Spleen (tissue), 11 donors: ENCODE measurements at regions not wholly inside any gene's neighbourhood (a gene's known extent, or its start where the extent isn't known, plus 50 kb on each side); places are given as distances from the start of the nearest gene placed in this dataset.

Experiments used
- DNase-seq: peaks from one replicate; pipeline ENCODE4 v3.0.0-alpha.2; 2020
- H3K27ac ChIP-seq, 8 donors: fragments of 200-600 bp; sonication (generic) in 7 of 8; 1 replicate in 4 of 8; 2 replicates in 4 of 8; pipeline versions ENCODE4 v1.5.0 to v1.8.0; 2016 to 2021; ENCODE audit warnings: inconsistent platforms in 4 of 8, mild to moderate bottlenecking in 4 of 8, moderate library complexity in 1 of 8
- H3K27me3 ChIP-seq, 7 donors: fragments of 200-600 bp; sonication (generic) in 6 of 7; replicated peaks in 1 of 7; 1 replicate in 4 of 7; 2 replicates in 3 of 7; pipeline versions ENCODE4 v1.5.0 to v1.8.0; 2016 to 2021; ENCODE audit warnings: inconsistent platforms in 3 of 7, mild to moderate bottlenecking in 1 of 7
- H3K36me3 ChIP-seq, 6 donors: fragments of 200-600 bp; sonication (generic) in 5 of 6; 1 replicate in 4 of 6; 2 replicates in 2 of 6; pipeline versions ENCODE4 v1.5.0 to v1.8.0; 2016 to 2021; ENCODE audit warnings: inconsistent platforms in 2 of 6
- H3K4me1 ChIP-seq, 6 donors: fragments of 200-600 bp; sonication (generic) in 5 of 6; 1 replicate in 3 of 6; 2 replicates in 3 of 6; pipeline versions ENCODE4 v1.5.0 to v1.8.0; 2016 to 2021; ENCODE audit warnings: inconsistent platforms in 3 of 6
- H3K4me3 ChIP-seq, 8 donors: fragments of 200-600 bp; sonication (generic) in 7 of 8; 1 replicate in 4 of 8; 2 replicates in 4 of 8; pipeline versions ENCODE4 v1.5.0 to v1.8.0; 2016 to 2021; ENCODE audit warnings: inconsistent platforms in 4 of 8, mild to moderate bottlenecking in 4 of 8, moderate library complexity in 2 of 8
- H3K9me3 ChIP-seq, 8 donors: fragments of 200-600 bp; sonication (generic) in 7 of 8; 1 replicate in 4 of 8; 2 replicates in 4 of 8; pipeline versions ENCODE4 v1.5.0 to v1.8.0; 2016 to 2021; ENCODE audit warnings: inconsistent platforms in 4 of 8
- POLR2A ChIP-seq, 3 donors: fragments of 450-650 bp; IDR thresholded peaks; one replicate each; pipeline ENCODE4 v1.5.1; 2017; ENCODE audit warnings: antibody characterized with exemption in 3 of 3, mild to moderate bottlenecking in 1 of 3
- POLR2AphosphoS5 ChIP-seq, 3 donors: sonication (generic); formaldehyde crosslinking; IDR thresholded peaks; one replicate each; pipeline ENCODE4 v1.5.1; 2017; ENCODE audit warnings: antibody characterized with exemption in 3 of 3
- WGBS, 5 donors: extraction: QIAGEN DNeasy Blood & Tissue Kit in 3 of 5; methylation state at CpG; one replicate each; pipeline versions ENCODE4 v1.1.5 to v1.1.7; 2013 to 2018; 5-methylcytosine and 5-hydroxymethylcytosine counted together
- intact Hi-C: fragments of 100-400 bp; cut with DNase I; formaldehyde crosslinking; loops from one replicate; pipeline ENCODE4 v1.15.0; 2023; ENCODE audit warnings: low total_unique reads
- TF ChIP-seq, protein P1 (sequence below), 11 experiments: fragments of 200-600 bp in 7 of 11; fragments of 450-650 bp in 4 of 11; sonication (generic) in 4 of 11; IDR thresholded peaks in 8 of 11; conservative IDR thresholded peaks in 3 of 11; 1 replicate in 7 of 11; 2 replicates in 4 of 11; pipeline versions ENCODE4 v1.4.0 to v1.8.0; 2016 to 2021; ENCODE audit warnings: antibody characterized with exemption in 11 of 11, inconsistent platforms in 4 of 11, mild to moderate bottlenecking in 1 of 11
- donor health status: healthy with polysubstance abuse.
- donor health status: DM: no; HTN: no; CAD: no; lungs with moderate emphysema.
- donor health status: DM: no; HTN: no; CAD: no.
- donor health status: Bipolar disorder and iron deficiency.
- donor health status: healthy.
- donor health status: DM: no; HTN: no; CAD: no.
- donor health status: DM: yes; HTN: yes; CAD: no.

DNA sequence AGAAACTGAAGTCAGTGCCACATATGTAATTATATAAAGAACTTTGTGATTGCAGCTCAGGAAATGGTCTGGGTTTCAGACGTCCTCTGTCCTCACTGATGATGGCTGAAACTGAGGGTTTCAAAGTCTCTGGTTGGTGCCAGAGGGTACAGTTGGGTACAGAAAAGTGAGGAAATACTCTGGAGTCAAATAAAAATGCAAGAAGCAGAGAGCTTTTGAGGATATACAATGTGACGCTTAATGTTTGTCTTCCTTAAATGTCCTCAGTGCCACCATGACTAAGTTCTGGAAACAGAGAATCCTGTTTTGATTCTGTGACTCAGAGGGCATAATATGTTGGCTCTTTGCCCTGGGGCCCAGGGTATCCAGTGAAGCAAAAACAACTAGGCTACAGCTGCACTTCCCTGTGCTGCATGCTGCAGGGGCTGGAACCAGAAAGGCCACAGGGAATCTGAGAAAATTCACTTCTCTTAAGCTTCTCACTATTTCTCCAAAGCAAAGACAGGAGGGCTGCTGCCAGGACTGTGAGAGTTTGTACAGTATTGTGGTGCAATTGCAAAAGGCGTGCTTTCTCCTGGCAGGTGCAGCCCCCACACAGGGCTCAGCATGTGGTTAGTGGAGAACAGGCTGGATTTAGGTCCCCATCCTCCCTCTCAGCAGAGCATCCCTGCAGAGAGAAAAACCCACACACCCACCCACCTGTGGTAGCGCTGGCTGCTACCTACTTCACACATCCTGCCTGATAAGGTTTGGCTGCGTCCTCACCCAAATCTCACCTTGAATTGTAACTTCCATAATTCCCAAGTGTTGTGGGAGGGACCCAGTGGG is 169.5 kb upstream of the SVIL start:
- intact Hi-C loops, result no loop called here
- TF ChIP-seq POLR2AphosphoS5 (IDR thresholded peaks at IDR 0.05) (no peak), POLR2A (IDR thresholded peaks at IDR 0.05) (no peak)
- TF ChIP-seq, protein P1, sequence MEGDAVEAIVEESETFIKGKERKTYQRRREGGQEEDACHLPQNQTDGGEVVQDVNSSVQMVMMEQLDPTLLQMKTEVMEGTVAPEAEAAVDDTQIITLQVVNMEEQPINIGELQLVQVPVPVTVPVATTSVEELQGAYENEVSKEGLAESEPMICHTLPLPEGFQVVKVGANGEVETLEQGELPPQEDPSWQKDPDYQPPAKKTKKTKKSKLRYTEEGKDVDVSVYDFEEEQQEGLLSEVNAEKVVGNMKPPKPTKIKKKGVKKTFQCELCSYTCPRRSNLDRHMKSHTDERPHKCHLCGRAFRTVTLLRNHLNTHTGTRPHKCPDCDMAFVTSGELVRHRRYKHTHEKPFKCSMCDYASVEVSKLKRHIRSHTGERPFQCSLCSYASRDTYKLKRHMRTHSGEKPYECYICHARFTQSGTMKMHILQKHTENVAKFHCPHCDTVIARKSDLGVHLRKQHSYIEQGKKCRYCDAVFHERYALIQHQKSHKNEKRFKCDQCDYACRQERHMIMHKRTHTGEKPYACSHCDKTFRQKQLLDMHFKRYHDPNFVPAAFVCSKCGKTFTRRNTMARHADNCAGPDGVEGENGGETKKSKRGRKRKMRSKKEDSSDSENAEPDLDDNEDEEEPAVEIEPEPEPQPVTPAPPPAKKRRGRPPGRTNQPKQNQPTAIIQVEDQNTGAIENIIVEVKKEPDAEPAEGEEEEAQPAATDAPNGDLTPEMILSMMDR (IDR thresholded peaks at IDR 0.05 in 8 of 11, conservative IDR thresholded peaks at IDR 0.05 in 3 of 11), result no peak
- 56 to 67% (median 62%) methylated on average over 5 of the region's 5 CpGs for WGBS, 5 donors
- no peak overlapping the region for H3K4me3 ChIP-seq
- peaks cover 0 to 7% (median 0%) of the 10 kb centered on the region in 6 donors for H3K4me1 ChIP-seq
- H3K27me3 ChIP-seq, result peaks cover 0 to 8% (median 0%) of the 10 kb centered on the region in 7 donors
- H3K36me3 ChIP-seq, result no peaks in the 10 kb centered on the region
- H3K27ac ChIP-seq, result peak overlapping the region in 1 of 8 donors; percentile 49
- H3K9me3 ChIP-seq, result no peaks in the 10 kb centered on the region
- no peak for DNase-seq

DNA sequence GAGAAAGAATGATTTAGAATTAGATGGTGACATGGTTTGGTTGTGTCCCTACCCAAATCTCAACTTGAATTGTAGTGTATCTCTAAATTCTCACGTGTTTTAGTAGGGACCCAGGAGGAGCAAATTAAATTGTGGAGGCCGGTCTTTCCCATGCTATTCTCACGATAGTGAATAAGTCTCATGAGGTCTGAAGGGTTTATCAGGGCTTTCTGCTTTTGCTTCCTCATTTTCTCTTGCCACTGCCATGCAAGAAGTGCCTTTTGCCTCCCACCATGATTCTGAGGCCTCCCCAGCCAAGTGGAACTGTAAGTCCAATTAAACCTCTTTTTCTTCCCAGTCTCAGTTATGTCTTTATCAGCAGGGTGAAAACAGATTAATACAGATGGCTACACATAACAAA is 167.4 kb upstream of the SVIL start:
- intact Hi-C loops, result no loop called here

DNA sequence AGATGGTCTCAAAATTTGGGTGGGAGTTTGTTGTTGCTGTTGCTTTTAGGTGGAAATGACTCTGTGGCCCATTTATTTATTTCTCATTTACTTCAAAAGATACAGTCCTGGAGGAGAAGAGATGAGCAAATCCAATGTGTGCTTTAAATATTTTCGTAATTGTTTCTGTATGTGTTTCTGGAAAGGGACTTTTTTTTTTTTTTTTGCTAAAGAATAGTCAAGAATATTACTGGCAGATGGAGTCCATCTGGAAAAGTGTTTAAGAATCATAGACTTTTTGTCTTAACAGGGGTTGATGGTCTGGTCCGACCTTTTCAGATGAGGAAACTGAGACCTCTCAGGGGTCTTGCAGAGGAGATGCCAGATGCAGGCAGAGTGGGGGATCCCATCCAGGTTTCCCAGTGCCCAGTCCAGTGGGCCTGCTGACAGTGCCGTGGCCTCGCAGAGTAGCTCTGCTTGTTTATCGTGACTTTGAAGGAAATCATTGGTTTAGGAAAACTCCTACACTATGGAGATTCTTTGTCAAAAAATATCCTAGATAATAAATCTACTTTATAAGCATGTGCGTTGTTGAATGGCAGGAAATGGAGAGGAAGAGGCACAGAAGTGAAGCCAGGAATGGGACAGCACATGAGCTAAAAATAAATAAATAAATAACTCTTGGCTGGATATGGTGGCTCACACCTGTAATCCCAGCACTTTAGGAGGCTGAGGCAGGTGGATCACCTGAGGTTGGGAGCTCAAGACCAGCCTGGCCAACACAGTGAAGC is 164.3 kb upstream of the SVIL start:
- Histone ChIP-seq H3K4me3 (no peak overlapping the region), H3K36me3 (no peaks in the 10 kb centered on the region), H3K27ac (no peak overlapping the region), H3K27me3 (no peaks in the 10 kb centered on the region), H3K9me3 (no peaks in the 10 kb centered on the region), H3K4me1 (peaks cover 0 to 4% (median 0%) of the 10 kb centered on the region in 6 donors)
- intact Hi-C loops, result no loop called here
- no peak for DNase-seq
- WGBS, 5 donors, result 53 to 72% (median 64%) methylated on average over 6 of the region's 6 CpGs
- TF ChIP-seq, protein P1 (IDR thresholded peaks at IDR 0.05 in 8 of 11, conservative IDR thresholded peaks at IDR 0.05 in 3 of 11), result no peak
- TF ChIP-seq POLR2AphosphoS5 (IDR thresholded peaks at IDR 0.05) (no peak), POLR2A (IDR thresholded peaks at IDR 0.05) (no peak)

More for the DNA sequence above, 167.4 kb upstream of the SVIL start:
- Histone ChIP-seq H3K27me3 (peaks cover 0 to 8% (median 0%) of the 10 kb centered on the region in 7 donors), H3K9me3 (no peaks in the 10 kb centered on the region), H3K4me1 (peaks cover 0 to 7% (median 0%) of the 10 kb centered on the region in 6 donors), H3K4me3 (no peak overlapping the region), H3K36me3 (no peaks in the 10 kb centered on the region), H3K27ac (no peak overlapping the region)
- WGBS, 5 donors, result 82 to 98% (median 86%) methylated on average over 3 of the region's 3 CpGs
- DNase-seq, result no peak
- TF ChIP-seq POLR2AphosphoS5 (IDR thresholded peaks at IDR 0.05), result no peak

DNA sequence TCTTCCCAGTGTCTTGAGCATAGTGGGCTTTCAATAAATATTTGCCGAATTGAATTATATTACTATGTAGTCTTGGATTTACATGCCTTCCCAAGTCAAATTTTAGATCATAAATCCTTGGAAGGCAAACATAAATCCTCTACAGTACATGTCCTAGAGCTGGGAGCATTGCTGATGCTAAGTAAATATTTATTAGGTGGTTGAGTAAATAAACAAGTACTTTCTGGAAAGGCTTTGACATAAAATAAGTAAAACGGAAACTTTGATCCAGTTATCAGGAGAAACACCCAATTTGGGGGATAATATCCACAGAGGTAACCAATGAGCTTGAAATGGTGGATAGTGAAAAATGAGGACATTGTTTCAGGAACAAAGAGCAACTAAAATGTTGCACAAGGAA is 162.8 kb upstream of the SVIL start:
- no peaks in the 10 kb centered on the region for H3K4me1 ChIP-seq
- no peaks in the 10 kb centered on the region for H3K27me3 ChIP-seq
- WGBS, 5 donors, result 90 to 97% (median 95%) methylated on average over 2 of the region's 2 CpGs
- H3K27ac ChIP-seq, result no peak overlapping the region
- intact Hi-C loops, result no loop called here
- TF ChIP-seq POLR2AphosphoS5 (IDR thresholded peaks at IDR 0.05), result no peak
- no peak for TF ChIP-seq POLR2A (IDR thresholded peaks at IDR 0.05)
- TF ChIP-seq, protein P1 (IDR thresholded peaks at IDR 0.05 in 8 of 11, conservative IDR thresholded peaks at IDR 0.05 in 3 of 11), result no peak
- no peak for DNase-seq
- H3K9me3 ChIP-seq, result no peaks in the 10 kb centered on the region
- H3K4me3 ChIP-seq, result no peak overlapping the region
- no peaks in the 10 kb centered on the region for H3K36me3 ChIP-seq
